ENCODE measurements at regions not wholly inside any gene's neighbourhood (a gene's known extent, or its start where the extent isn't known, plus 50 kb on each side); places are given as distances from the start of the nearest gene placed in this dataset.
A peak's percentile ranks its signal among the peaks of the same experiment; 100 is the strongest.

DNA sequence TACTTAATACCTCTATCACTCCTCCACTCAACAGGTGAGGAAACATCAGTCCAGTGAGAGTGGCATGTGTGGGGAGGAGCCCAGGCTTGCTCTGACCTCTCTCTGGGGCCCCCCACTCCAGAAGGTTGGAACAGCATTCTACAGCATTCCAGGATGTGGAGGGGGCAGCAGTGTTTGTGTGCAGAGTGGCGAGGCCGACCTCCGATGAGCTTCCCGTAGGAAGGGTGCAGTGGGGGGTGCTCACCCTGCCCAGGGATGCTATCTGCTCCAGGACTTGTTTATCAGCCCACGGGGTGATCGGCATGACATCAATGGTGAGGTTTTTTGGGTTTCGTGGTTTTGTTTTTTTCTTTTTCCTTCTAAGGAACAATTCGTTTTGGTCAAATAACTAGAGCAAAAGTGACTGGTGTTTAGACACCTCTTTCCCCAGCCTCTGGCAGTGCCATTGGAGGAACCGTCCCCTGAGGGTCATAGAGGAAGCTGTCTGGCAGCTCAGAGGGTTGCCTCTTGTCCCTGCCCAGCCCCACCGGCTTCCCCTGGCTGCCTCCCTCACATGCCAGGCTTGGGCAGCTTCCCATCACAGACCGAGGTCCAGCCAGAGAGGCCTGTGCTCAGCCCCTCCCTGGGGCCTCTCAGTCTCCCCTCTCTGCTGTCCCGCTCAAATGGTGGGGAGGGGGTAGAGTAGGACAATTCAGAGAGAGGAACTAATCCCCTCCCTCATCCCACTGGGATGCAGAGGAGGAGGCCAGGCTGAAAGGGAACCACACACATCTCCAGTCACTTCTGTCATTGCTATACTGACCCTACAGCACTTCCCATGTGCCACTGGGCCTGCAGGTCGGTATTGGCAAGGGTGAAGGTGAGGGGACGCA is 96.5 kb downstream of the ZFP36L2 start:
- H3K4me1 ChIP-seq (ENCODE audit: control insufficient read depth, insufficient read depth, low read length), result peaks cover 17% of the 10 kb centered on the region
- intact Hi-C loops (cut with micrococcal nuclease; ENCODE audit: unreplicated experiment), result loop anchor here (2.0 to 10.0 kb wide), 3 partner anchors 99 to 355 kb away; no protein-coding TSS in a partner anchor
- ChIA-PET POLR2A (interaction anchor here (1.0 kb wide), 1 partner anchor 97 kb away, joined by 3 read pairs; the partner anchor contains the start of gene ZFP36L2), CTCF (interaction anchor here (1.0 to 1.1 kb wide), 2 partner anchors 99 to 155 kb away, joined by 3 read pairs; no protein-coding TSS in a partner anchor)
- ATAC-seq (no peak), DNase-seq (ENCODE audit: low read depth, low spot score) (no peak)
- H3K36me3 ChIP-seq (ENCODE audit: control insufficient read depth, insufficient read depth, low read length), result no peaks in the 10 kb centered on the region
- peak overlapping the region; percentile 34; the same call in 1 of the 2 replicates for H3K27ac ChIP-seq (ENCODE audit: low read length)
- H3K9me3 ChIP-seq (ENCODE audit: control insufficient read depth, insufficient read depth, low read depth, low read length), result no peaks in the 10 kb centered on the region
- TF ChIP-seq TCF7L2 (IDR thresholded peaks at IDR 0.05; ENCODE audit: low read depth, low read length), result no peak
- no peak for TF ChIP-seq SIN3A (IDR thresholded peaks at IDR 0.05; ENCODE audit: borderline replicate concordance, insufficient read depth, low read depth, low read length)
- TF ChIP-seq, protein P1, sequence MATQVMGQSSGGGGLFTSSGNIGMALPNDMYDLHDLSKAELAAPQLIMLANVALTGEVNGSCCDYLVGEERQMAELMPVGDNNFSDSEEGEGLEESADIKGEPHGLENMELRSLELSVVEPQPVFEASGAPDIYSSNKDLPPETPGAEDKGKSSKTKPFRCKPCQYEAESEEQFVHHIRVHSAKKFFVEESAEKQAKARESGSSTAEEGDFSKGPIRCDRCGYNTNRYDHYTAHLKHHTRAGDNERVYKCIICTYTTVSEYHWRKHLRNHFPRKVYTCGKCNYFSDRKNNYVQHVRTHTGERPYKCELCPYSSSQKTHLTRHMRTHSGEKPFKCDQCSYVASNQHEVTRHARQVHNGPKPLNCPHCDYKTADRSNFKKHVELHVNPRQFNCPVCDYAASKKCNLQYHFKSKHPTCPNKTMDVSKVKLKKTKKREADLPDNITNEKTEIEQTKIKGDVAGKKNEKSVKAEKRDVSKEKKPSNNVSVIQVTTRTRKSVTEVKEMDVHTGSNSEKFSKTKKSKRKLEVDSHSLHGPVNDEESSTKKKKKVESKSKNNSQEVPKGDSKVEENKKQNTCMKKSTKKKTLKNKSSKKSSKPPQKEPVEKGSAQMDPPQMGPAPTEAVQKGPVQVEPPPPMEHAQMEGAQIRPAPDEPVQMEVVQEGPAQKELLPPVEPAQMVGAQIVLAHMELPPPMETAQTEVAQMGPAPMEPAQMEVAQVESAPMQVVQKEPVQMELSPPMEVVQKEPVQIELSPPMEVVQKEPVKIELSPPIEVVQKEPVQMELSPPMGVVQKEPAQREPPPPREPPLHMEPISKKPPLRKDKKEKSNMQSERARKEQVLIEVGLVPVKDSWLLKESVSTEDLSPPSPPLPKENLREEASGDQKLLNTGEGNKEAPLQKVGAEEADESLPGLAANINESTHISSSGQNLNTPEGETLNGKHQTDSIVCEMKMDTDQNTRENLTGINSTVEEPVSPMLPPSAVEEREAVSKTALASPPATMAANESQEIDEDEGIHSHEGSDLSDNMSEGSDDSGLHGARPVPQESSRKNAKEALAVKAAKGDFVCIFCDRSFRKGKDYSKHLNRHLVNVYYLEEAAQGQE (IDR thresholded peaks at IDR 0.05; ENCODE audit: insufficient read depth in 1 of 2, low read depth in 2 of 2, low read length in 1 of 2), result no peak
- TF ChIP-seq, protein P2, sequence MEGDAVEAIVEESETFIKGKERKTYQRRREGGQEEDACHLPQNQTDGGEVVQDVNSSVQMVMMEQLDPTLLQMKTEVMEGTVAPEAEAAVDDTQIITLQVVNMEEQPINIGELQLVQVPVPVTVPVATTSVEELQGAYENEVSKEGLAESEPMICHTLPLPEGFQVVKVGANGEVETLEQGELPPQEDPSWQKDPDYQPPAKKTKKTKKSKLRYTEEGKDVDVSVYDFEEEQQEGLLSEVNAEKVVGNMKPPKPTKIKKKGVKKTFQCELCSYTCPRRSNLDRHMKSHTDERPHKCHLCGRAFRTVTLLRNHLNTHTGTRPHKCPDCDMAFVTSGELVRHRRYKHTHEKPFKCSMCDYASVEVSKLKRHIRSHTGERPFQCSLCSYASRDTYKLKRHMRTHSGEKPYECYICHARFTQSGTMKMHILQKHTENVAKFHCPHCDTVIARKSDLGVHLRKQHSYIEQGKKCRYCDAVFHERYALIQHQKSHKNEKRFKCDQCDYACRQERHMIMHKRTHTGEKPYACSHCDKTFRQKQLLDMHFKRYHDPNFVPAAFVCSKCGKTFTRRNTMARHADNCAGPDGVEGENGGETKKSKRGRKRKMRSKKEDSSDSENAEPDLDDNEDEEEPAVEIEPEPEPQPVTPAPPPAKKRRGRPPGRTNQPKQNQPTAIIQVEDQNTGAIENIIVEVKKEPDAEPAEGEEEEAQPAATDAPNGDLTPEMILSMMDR (IDR thresholded peaks at IDR 0.05), result no peak
- no peak for TF ChIP-seq POLR2AphosphoS5 (IDR thresholded peaks at IDR 0.05; ENCODE audit: low read depth, low read length)
- H3K4me3 ChIP-seq (ENCODE audit: low read depth in 2 of 2, low read length in 2 of 2), result no peak overlapping the region
- BruUV-seq (replicated peaks), result no TSS peak
- no peaks in the 10 kb centered on the region for H3K27me3 ChIP-seq (ENCODE audit: control insufficient read depth, insufficient read depth, low read length)
- in situ Hi-C loops (cut with HindIII; ENCODE audit: low pct_unique_long_range_greater_than_20kb, low sequenced_read_pairs), result no loop called here

DNA sequence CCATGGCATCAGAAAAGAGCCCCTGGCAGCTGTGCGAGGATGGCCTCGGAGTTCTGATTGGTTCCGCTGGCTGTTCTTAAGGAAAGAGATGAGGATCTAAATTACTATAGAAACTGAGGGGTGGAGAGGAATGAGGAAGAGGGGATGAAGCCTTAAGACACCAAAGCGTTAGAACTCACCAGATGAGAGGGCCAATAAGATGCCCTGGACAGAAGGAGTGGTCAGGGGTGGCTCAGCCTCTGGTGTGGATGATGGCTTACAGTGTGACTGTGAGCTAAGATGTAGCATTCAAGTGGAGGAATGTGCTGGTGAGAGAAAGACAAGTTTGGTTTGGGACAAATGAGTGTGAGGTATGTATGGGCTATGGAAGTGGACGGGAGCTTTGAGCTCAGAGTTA is 97.8 kb downstream of the ZFP36L2 start:
- no peak overlapping the region for H3K27ac ChIP-seq (ENCODE audit: low read length)
- peaks cover 17% of the 10 kb centered on the region for H3K4me1 ChIP-seq (ENCODE audit: control insufficient read depth, insufficient read depth, low read length)
- ChIA-PET CTCF (interaction anchor here (1.0 to 1.1 kb wide), 2 partner anchors 101 to 153 kb away, joined by 3 read pairs; no protein-coding TSS in a partner anchor), POLR2A (no interaction called here)
- H3K4me3 ChIP-seq (ENCODE audit: low read depth in 2 of 2, low read length in 2 of 2), result no peak overlapping the region
- ATAC-seq, result no peak
- in situ Hi-C loops (cut with HindIII; ENCODE audit: low pct_unique_long_range_greater_than_20kb, low sequenced_read_pairs), result no loop called here
- no peaks in the 10 kb centered on the region for H3K27me3 ChIP-seq (ENCODE audit: control insufficient read depth, insufficient read depth, low read length)
- no peak for DNase-seq (ENCODE audit: low read depth, low spot score)
- no peaks in the 10 kb centered on the region for H3K9me3 ChIP-seq (ENCODE audit: control insufficient read depth, insufficient read depth, low read depth, low read length)
- BruUV-seq (replicated peaks), result no TSS peak
- H3K36me3 ChIP-seq (ENCODE audit: control insufficient read depth, insufficient read depth, low read length), result no peaks in the 10 kb centered on the region
- TF ChIP-seq, protein P1 (IDR thresholded peaks at IDR 0.05; ENCODE audit: insufficient read depth in 1 of 2, low read depth in 2 of 2, low read length in 1 of 2), result no peak
- TF ChIP-seq SIN3A (IDR thresholded peaks at IDR 0.05; ENCODE audit: borderline replicate concordance, insufficient read depth, low read depth, low read length) (no peak), TCF7L2 (IDR thresholded peaks at IDR 0.05; ENCODE audit: low read depth, low read length) (no peak), POLR2AphosphoS5 (IDR thresholded peaks at IDR 0.05; ENCODE audit: low read depth, low read length) (no peak)
- TF ChIP-seq, protein P2 (IDR thresholded peaks at IDR 0.05), result no peak
- intact Hi-C loops (cut with micrococcal nuclease; ENCODE audit: unreplicated experiment), result no loop called here

Data from Panc1 (cell line).